ENCODE measurements at regions not wholly inside any gene's neighbourhood (a gene's known extent, or its start where the extent isn't known, plus 50 kb on each side); places are given as distances from the start of the nearest gene placed in this dataset.

DNA sequence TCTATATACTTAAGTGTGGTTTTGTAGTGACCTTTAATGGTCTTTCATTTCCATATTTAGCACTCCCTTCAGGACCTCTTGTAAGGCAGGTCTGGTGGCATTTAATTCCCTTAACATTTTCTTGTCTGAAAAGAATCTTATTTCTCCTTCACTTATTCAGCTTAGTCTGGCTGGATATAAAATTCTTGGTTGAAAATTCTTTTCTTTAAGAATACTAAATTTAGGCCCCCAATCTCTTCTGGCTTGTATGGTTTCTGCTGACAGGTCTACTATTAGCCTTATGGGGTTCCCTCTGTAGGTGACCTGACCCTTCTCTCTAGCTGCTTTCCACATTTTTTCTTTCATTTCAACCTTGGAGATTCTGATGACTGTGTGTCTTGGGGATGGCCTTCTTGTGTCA, 236.9 kb downstream of the THBS2 start:
- TF ChIP-seq, protein P1, sequence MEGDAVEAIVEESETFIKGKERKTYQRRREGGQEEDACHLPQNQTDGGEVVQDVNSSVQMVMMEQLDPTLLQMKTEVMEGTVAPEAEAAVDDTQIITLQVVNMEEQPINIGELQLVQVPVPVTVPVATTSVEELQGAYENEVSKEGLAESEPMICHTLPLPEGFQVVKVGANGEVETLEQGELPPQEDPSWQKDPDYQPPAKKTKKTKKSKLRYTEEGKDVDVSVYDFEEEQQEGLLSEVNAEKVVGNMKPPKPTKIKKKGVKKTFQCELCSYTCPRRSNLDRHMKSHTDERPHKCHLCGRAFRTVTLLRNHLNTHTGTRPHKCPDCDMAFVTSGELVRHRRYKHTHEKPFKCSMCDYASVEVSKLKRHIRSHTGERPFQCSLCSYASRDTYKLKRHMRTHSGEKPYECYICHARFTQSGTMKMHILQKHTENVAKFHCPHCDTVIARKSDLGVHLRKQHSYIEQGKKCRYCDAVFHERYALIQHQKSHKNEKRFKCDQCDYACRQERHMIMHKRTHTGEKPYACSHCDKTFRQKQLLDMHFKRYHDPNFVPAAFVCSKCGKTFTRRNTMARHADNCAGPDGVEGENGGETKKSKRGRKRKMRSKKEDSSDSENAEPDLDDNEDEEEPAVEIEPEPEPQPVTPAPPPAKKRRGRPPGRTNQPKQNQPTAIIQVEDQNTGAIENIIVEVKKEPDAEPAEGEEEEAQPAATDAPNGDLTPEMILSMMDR (IDR thresholded peaks at IDR 0.05) = no peak
- TF ChIP-seq POLR2A (IDR thresholded peaks at IDR 0.05) = no peak
